ENCODE measurements at regions not wholly inside any gene's neighbourhood (a gene's known extent, or its start where the extent isn't known, plus 50 kb on each side); places are given as distances from the start of the nearest gene placed in this dataset.

GRCh38 chr21:25079053-25079452 lies 528.2 kb downstream of the MRPL39 start:
- in situ Hi-C loops (cut with HindIII; ENCODE audit: low sequenced_read_pairs), result no loop called here

GRCh38 chr21:25062061-25062460 lies 545.2 kb downstream of the MRPL39 start:
- in situ Hi-C loops (cut with HindIII; ENCODE audit: low sequenced_read_pairs), result no loop called here

DNA sequence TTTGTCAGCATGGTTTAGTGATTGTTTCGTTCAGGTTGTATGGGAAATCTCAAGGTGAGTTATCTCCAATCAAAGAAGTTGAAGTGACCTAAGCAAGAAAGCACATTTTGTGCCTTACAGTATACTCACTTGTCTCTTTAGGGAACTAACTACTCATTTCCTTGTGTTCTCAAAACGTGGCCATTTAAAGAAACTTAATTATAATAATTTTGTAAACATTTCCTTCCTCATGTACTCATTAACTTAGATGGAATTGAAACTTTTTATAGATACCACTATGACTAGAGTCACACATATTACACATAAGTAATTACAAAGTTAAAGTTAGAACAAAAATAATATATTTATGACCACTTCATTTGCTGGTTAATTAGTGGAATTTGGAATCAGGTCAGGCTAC lies 552.6 kb downstream of the MRPL39 start:
- in situ Hi-C loops (cut with HindIII; ENCODE audit: low sequenced_read_pairs), result no loop called here

GRCh38 chr21:25039461-25040380 lies 567.6 kb downstream of the MRPL39 start:
- in situ Hi-C loops (cut with HindIII; ENCODE audit: low sequenced_read_pairs), result no loop called here

DNA sequence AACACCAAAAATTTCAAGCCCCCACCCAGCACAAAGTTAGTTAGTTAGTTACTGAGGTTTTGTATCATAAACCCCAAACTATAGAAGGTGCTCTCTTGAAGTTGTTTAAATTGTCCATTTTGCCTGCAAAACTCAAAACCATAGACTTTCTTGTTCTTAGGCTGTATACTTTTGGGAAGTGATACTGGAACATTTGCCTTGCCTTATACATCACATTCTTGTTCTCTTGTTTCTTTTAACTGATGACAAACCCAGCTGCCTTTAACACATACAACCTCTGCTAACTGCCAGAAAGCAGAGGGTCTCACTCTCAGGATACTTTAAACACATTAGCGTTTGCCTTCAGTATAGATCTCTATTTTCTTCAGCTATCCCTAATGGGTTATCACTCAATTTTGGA lies 570.5 kb downstream of the MRPL39 start:
- in situ Hi-C loops (cut with HindIII; ENCODE audit: low sequenced_read_pairs), result no loop called here

- in situ Hi-C loops (cut with HindIII; ENCODE audit: low sequenced_read_pairs), result no loop called here
These were observed 575.5 kb downstream of the MRPL39 start for GRCh38 chr21:25031750-25032149.

DNA sequence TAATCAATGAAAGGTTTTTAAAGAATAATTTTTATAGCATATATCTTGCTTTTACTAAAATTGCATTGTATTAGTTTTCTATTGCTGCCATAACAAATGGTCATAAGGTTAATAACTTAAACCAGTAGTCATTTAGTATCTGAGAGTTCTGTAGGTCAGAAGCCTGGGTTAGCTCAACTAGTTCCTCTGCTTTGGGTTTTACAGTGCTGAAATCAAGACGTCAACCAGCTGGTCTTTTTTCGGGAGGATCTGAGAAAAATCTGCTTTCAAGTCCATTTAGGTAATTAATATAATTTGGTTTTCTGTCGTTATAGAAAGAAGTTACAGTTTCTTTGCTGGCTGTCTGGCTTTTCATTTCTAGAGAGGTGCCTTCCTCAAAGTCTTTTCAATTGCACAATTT lies 577.7 kb downstream of the MRPL39 start:
- in situ Hi-C loops (cut with HindIII; ENCODE audit: low sequenced_read_pairs), result no loop called here

DNA sequence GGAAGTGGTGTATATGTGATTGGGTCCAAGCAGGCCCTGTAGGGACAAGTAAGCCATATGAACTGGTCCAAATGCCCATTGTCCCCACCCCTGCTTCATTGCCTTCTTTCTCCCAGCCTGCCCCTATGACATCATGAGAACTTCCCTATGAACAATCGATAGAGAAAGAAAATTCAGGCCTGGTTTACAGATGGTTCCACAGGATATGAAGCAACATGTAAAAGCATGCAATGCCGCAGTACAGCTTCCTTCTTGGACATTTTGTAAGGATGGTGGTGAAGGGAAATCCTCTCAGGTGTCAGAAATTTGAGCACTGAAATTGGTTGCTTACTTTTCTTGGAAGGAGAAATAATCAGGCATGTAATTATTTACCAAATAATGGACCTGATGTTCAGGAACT lies 581.7 kb downstream of the MRPL39 start:
- in situ Hi-C loops (cut with HindIII; ENCODE audit: low sequenced_read_pairs), result no loop called here

GRCh38 chr21:25024639-25025038 lies 582.6 kb downstream of the MRPL39 start:
- in situ Hi-C loops (cut with HindIII; ENCODE audit: low sequenced_read_pairs), result no loop called here

GRCh38 chr21:25005388-25005787 lies 601.9 kb downstream of the MRPL39 start:
- in situ Hi-C loops (cut with HindIII; ENCODE audit: low sequenced_read_pairs), result no loop called here

DNA sequence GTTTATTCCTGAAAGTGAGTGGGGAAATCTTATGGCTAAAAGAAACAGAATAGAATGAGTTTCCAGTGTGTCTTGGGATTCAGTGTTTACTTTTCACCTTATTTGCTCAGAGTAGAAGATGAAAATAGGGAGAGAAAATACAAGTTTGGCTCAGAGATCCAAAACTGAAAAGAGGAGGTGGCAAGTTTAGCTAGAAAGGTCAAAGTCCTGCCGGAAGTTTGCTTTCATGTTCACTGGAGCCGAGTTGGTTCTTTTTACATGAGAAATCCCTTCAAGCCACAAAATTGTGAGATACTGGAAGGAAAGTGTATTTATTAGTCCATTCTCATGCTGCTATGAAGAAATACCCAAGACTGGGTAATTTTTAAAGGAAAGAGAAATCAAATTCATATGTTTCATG lies 604.6 kb downstream of the MRPL39 start:
- in situ Hi-C loops (cut with HindIII; ENCODE audit: low sequenced_read_pairs), result no loop called here

GRCh38 chr21:24995216-24995615 lies 612.1 kb downstream of the MRPL39 start:
- in situ Hi-C loops (cut with HindIII; ENCODE audit: low sequenced_read_pairs), result no loop called here

DNA sequence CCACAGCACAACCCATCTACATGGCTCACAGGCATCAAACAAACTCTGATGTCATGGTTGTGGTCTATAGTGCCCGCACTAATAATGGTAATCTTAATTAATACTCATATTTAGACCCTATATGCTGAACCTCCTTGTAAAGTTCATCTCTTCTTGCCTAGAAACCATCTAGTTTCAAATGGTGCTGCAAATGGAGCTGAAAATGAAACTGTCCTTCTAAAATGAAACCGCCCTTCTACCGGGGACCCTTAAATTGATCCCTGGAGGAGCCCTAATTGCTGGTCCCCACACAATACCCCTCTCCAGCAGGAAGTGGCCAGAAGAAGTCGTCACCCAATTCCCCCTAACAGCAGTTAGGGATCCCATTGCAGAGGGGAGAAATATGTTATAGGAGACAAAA lies 612.6 kb downstream of the MRPL39 start:
- in situ Hi-C loops (cut with HindIII; ENCODE audit: low sequenced_read_pairs), result no loop called here

GRCh38 chr21:24989516-24989915 lies 617.8 kb downstream of the MRPL39 start:
- in situ Hi-C loops (cut with HindIII; ENCODE audit: low sequenced_read_pairs), result no loop called here

DNA sequence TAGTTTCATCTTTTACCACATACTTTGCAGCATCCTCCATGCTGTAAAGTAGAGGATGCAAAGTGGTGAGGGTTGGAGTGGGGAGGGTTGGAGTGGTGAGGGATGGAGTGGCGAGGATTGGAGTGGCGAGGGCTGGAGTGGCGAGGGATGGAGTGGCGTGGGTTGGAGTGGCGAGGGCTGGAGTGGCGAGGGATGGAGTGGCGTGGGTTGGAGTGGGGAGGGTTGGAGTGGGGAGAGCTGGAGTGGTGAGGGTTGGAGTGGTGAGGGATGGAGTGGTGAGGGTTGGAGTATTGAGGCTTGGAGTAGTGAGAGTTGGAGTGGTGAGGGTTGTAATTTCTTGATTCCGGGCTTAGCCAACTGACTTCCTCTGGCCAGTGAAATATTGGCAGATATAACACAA lies 618.3 kb downstream of the MRPL39 start:
- in situ Hi-C loops (cut with HindIII; ENCODE audit: low sequenced_read_pairs), result no loop called here

DNA sequence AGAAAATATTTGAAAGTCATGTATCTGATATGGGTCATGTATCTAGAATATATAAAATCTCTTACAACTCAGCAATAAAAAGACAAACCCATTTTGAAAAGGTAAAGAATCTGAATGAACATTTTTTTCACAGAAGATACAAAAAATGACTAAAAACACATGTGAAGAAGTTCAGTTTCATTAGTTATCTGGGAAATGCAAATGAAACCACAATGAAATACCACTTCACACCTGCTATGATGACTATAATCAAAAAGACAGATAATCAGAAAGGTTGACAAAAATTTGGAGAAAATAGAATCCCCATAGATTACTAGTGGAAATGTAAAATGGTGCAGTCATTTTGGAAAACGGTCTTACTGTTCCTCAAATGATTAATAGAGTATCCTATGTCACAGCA lies 631.0 kb downstream of the MRPL39 start:
- in situ Hi-C loops (cut with HindIII; ENCODE audit: low sequenced_read_pairs), result no loop called here

- in situ Hi-C loops (cut with HindIII; ENCODE audit: low sequenced_read_pairs), result no loop called here
These were observed 638.2 kb downstream of the MRPL39 start for GRCh38 chr21:24969068-24969467.

- in situ Hi-C loops (cut with HindIII; ENCODE audit: low sequenced_read_pairs), result no loop called here
These were observed 651.9 kb downstream of the MRPL39 start for GRCh38 chr21:24955275-24955961.

DNA sequence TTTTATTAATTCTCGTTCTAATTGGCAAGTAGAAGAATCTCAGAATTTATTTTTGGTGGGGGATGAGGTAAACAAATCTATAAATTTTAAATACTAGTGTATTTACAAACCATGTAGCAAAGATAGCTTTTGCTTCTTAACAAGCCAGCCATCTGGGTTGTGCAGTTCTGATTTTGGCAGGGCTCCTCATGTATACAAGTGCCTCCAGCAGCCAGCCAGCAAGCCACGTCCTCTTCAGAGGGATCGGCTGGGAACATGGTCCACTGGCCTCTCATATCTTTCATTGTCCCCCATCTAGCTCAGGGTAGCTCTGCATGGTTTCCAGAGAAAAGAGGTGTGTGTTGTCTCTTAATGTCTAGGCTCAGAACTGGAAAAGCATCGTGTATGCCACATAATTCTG lies 659.1 kb downstream of the MRPL39 start:
- in situ Hi-C loops (cut with HindIII; ENCODE audit: low sequenced_read_pairs), result no loop called here

- in situ Hi-C loops (cut with HindIII; ENCODE audit: low sequenced_read_pairs), result no loop called here
These were observed 661.4 kb downstream of the MRPL39 start for GRCh38 chr21:24945910-24946309.

- in situ Hi-C loops (cut with HindIII; ENCODE audit: low sequenced_read_pairs), result no loop called here
These were observed 665.7 kb downstream of the MRPL39 start for GRCh38 chr21:24941316-24942185.

Data from endothelial cell of hepatic sinusoid (primary cell).